Stimulated activated CD8-positive, alpha-beta memory T cell treated with anti-CD3 and anti-CD28 coated beads, Interleukin-7, amount 100 ng/mL, for 48 hours (primary cell): ENCODE measurements at regions not wholly inside any gene's neighbourhood (a gene's known extent, or its start where the extent isn't known, plus 50 kb on each side); places are given as distances from the start of the nearest gene placed in this dataset.
"Not testable (repeated sequence)": the region's sequence is repeated elsewhere in the genome, so short reads cannot be mapped to it uniquely, and the experiment has no call there.

ENCODE experiments used
- DNase-seq, 2 donors: peaks; one replicate each; pipeline ENCODE4 v3.0.0-alpha.2; 2020; ENCODE audit warnings: low read depth in 1 of 2; ENCODE audit errors: extremely low read depth in 1 of 2

GRCh38 chr1:610538-610937 lies 75.9 kb downstream of the OR4F16 start:
- DNase-seq: not testable (repeated sequence)

- DNase-seq: not testable (repeated sequence)
These were observed 77.3 kb downstream of the OR4F16 start for GRCh38 chr1:609161-609560.

- peak; percentile 0 to 7 for DNase-seq
These were observed 81.2 kb downstream of the OR4F16 start for GRCh38 chr1:605279-605678.

- DNase-seq: not testable (repeated sequence)
These were observed 98.2 kb downstream of the OR4F16 start for GRCh38 chr1:588211-588610.

- DNase-seq: peak; percentile 22 to 48
These were observed 100.5 kb downstream of the OR4F16 start for GRCh38 chr1:585992-586391.
